ENCODE measurements at regions not wholly inside any gene's neighbourhood (a gene's known extent, or its start where the extent isn't known, plus 50 kb on each side); places are given as distances from the start of the nearest gene placed in this dataset.
A peak's percentile ranks its signal among the peaks of the same experiment; 100 is the strongest.

GRCh38 chr9:90996154-90997065, 194.8 kb downstream of the SYK start:
- H3K9me3 ChIP-seq (ENCODE audit: control insufficient read depth, insufficient read depth, low read length), result no peaks in the 10 kb centered on the region; the same call in 1 of the 2 replicates
- no peak overlapping the region for H3K27ac ChIP-seq (ENCODE audit: low read depth, low read length)
- ChIA-PET CTCF (interaction anchor here (0.6 kb wide), 1 partner anchor 196 kb away, joined by 3 read pairs; no protein-coding TSS in a partner anchor), POLR2A (no interaction called here)
- no peak for DNase-seq (ENCODE audit: low read depth, low spot score)
- H3K27me3 ChIP-seq (ENCODE audit: control insufficient read depth, insufficient read depth, low read length), result no peaks in the 10 kb centered on the region
- no peak overlapping the region for H3K4me3 ChIP-seq (ENCODE audit: low read depth, low read length)
- TF ChIP-seq CTCF (IDR thresholded peaks at IDR 0.05; ENCODE audit: low read depth, low read length), result no peak

- DNase-seq (ENCODE audit: low read depth, low spot score), result no peak
- ChIA-PET POLR2A (no interaction called here), CTCF (interaction anchor here (1.1 kb wide), 1 partner anchor 83 kb away, joined by 3 read pairs; no protein-coding TSS in a partner anchor)
- Histone ChIP-seq H3K27ac (ENCODE audit: low read depth, low read length) (no peak overlapping the region), H3K4me3 (ENCODE audit: low read depth, low read length) (no peak overlapping the region), H3K9me3 (ENCODE audit: control insufficient read depth, insufficient read depth, low read length) (no peaks in the 10 kb centered on the region; the same call in none of the 2 replicates), H3K27me3 (ENCODE audit: control insufficient read depth, insufficient read depth, low read length) (no peaks in the 10 kb centered on the region)
- no peak for TF ChIP-seq CTCF (IDR thresholded peaks at IDR 0.05; ENCODE audit: low read depth, low read length)
Observed at GRCh38 chr9:90998573-90998972, 197.0 kb downstream of the SYK start.

- DNase-seq (ENCODE audit: low read depth, low spot score), result no peak
- Histone ChIP-seq H3K27ac (ENCODE audit: low read depth, low read length) (peak overlapping the region; percentile 11), H3K9me3 (ENCODE audit: control insufficient read depth, insufficient read depth, low read length) (no peaks in the 10 kb centered on the region; the same call in 1 of the 2 replicates), H3K27me3 (ENCODE audit: control insufficient read depth, insufficient read depth, low read length) (no peaks in the 10 kb centered on the region), H3K4me3 (ENCODE audit: low read depth, low read length) (no peak overlapping the region)
- CTCF ChIA-PET, result no interaction called here
- no peak for TF ChIP-seq CTCF (IDR thresholded peaks at IDR 0.05; ENCODE audit: low read depth, low read length)
- POLR2A ChIA-PET, result no interaction called here
Observed at GRCh38 chr9:90999425-91000397, 198.1 kb downstream of the SYK start.

- DNase-seq (ENCODE audit: low read depth, low spot score), result no peak
- Histone ChIP-seq H3K27ac (ENCODE audit: low read depth, low read length) (no peak overlapping the region), H3K27me3 (ENCODE audit: control insufficient read depth, insufficient read depth, low read length) (no peaks in the 10 kb centered on the region), H3K4me3 (ENCODE audit: low read depth, low read length) (no peak overlapping the region), H3K9me3 (ENCODE audit: control insufficient read depth, insufficient read depth, low read length) (no peaks in the 10 kb centered on the region; the same call in 1 of the 2 replicates)
- ChIA-PET POLR2A (no interaction called here), CTCF (no interaction called here)
- TF ChIP-seq CTCF (IDR thresholded peaks at IDR 0.05; ENCODE audit: low read depth, low read length), result no peak
Observed at GRCh38 chr9:91001146-91001611, 199.6 kb downstream of the SYK start.

Data from AG04450 (cell line).